GM12865 (cell line): ENCODE measurements at regions not wholly inside any gene's neighbourhood (a gene's known extent, or its start where the extent isn't known, plus 50 kb on each side); places are given as distances from the start of the nearest gene placed in this dataset.

ENCODE experiments used
- DNase-seq: peaks from one replicate; pipeline ENCODE4 v3.0.0; 2010; ENCODE audit warnings: low read depth
- H3K4me3 ChIP-seq: 2 replicates; pipeline ENCODE4 v1.5.1; 2011; ENCODE audit warnings: mild to moderate bottlenecking, low read depth, low read length, control low read depth
- TF ChIP-seq, protein P1 (sequence below): IDR thresholded peaks from 2 replicates; pipeline ENCODE4 v1.5.1; 2011; ENCODE audit warnings: low read length, control low read depth, low read depth, inconsistent platforms; ENCODE audit not compliant: insufficient read depth; ENCODE audit errors: missing control alignments

DNA sequence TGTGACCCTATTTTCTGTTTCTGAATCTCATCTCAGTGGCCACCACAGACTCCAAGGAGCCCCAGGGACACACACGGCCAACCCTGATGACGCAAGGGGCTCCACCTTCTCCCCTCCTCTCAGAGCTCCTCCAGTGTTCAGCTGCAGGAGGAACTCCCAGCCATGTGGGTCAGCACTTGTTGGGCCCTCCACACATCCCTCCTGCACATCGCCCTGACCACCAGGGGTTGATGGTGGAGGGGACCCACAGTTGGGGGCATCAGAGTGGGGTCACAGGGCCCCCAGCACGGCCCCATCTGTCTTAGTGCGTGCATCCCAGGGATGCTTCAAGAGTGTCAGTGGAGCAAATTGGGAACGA is 499.6 kb downstream of the BRD1 start:
- TF ChIP-seq, protein P1, sequence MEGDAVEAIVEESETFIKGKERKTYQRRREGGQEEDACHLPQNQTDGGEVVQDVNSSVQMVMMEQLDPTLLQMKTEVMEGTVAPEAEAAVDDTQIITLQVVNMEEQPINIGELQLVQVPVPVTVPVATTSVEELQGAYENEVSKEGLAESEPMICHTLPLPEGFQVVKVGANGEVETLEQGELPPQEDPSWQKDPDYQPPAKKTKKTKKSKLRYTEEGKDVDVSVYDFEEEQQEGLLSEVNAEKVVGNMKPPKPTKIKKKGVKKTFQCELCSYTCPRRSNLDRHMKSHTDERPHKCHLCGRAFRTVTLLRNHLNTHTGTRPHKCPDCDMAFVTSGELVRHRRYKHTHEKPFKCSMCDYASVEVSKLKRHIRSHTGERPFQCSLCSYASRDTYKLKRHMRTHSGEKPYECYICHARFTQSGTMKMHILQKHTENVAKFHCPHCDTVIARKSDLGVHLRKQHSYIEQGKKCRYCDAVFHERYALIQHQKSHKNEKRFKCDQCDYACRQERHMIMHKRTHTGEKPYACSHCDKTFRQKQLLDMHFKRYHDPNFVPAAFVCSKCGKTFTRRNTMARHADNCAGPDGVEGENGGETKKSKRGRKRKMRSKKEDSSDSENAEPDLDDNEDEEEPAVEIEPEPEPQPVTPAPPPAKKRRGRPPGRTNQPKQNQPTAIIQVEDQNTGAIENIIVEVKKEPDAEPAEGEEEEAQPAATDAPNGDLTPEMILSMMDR: no peak
- no peak overlapping the region for H3K4me3 ChIP-seq
- DNase-seq: no peak

DNA sequence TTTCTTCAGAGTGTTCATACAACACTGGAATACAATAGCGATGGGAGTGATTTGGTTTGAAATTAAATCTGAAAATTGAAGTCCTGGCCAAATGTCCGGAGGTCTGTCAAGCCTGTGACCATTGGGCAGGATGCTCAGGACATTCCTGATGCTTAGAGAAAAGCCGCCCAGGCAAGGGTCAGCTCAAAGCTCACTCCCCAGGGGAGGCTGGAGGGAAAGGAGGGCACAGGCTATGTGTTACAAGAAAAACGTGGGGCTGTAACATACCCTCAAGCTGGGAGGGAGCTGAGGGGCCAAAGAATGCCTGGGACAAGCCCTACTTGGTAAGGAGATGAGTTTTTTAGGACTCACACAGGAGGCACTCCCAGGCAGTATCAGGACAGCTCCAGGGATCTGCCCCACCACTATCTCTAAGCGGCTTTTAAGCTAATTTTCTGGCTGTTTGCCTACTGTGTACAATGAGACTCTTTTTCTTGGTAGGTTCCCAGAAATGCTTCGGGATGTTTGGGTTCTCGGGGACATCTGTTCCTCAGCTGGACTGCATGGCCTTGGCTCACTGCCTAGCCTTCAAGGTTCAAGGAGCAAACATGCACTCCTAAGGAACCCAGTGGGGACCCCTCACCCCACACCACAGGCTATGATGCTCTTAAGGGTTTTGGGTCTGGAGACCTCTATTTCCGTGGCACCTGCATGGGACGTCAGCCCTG is 500.1 kb downstream of the BRD1 start:
- no peak for DNase-seq
- TF ChIP-seq, protein P1: no peak
- H3K4me3 ChIP-seq: no peak overlapping the region

DNA sequence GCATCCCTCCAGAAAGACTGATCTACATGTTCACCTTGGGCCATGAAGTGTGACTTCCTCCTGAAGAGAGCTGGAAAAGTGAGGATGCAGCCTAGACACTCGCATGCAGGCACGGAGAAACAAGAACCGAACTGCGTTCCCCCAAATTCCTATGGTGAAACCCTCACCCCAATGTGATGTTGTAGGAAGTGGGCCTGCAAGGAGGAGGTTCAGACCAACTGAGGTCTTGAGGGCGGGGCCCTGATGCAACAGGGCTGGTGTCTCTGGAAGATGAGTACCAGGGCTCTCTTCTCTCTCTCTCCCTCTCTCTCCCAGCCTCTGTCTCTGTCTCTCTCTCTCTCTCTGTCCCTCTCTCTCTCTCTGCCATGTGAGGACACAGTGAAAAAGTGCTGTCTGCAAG is 501.1 kb downstream of the BRD1 start:
- TF ChIP-seq, protein P1: no peak
- no peak for DNase-seq
- H3K4me3 ChIP-seq: no peak overlapping the region

DNA sequence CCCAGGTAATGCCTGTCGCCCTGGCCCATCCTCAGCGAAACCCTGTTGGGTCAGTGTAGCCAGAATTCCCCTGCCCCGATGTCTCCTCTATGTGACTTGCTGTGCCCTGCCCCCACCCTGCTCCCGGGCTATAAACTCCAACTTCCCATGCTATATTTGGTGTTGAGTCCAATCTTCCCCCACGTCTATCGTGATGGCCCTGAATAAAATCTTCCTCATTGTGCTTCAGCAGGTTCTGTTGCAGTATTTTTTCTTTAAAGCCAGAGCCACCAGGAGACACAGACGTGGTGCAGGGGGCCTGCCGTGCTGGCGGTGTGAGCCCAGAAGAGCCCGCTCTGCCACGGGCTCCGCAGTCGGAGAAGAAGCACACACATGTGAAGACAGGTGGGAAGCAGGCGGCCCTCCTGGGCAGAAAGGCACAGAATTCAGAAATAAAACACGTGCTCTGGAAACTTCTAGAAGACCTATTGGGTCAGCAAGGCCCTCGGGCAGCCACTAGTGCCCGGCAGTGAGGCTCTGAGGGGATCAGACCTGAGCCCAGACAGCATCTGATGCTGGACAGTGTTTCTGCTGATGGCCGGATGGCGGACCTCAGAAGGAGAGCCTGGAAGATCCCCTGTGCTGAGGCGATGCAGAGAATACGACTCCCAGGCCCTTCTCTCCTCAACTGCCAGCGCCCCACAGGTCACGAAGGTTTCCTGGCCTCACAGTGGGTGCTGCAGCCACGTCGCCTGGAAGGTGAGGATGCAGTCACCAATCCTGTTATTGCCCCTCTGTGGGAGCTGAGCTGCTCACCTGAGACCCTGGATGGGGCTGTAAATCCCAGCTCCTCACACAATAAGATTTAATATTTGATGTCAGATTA is 501.9 kb downstream of the BRD1 start:
- DNase-seq: no peak
- H3K4me3 ChIP-seq: no peak overlapping the region
- TF ChIP-seq, protein P1: no peak

DNA sequence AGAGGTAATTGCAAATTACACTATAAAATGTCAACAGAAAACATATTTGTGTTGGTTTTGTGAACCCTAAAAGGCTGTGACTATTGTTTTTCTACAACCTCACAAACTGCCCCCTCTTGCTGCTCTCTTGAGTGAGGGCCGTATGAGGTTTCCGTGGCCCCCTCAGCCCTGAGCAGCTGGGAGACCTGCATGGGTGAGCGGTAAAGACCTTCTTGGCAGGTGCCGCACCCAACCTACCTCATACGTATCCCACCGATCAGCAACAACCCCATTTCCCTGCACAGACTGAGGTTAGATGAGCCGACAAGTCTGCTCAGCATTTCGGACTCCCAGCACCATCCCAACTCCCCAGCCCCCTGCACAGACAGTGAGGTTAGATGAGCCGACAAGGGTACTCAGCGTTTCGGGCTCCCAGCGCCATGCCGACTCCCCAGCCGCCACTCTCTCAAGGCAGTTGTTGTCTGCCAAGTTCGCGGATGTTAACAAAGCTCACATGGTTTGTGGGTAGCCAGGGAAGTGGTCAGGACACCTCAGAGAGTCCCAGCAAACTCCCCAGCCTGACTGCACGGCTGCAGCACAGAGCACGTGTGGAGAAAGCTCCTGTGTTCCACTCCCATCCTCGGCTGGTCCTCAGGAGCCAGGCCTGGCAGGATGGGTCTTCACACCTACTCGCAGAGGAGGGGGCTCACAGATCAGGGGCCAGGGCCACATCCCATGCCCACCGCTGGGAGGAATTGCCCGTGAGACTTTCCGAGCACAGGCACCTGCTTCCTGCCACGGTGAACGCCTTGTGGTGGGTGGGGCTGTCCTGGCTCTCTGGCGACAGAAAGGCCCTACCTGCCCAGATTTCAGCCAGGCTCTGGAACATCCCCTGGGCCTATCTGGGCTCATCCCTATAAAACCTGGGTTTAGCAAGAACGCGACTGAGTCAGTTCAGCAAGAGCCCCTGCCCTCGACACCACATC is 502.9 kb downstream of the BRD1 start:
- H3K4me3 ChIP-seq: no peak overlapping the region
- no peak for DNase-seq
- TF ChIP-seq, protein P1: no peak

DNA sequence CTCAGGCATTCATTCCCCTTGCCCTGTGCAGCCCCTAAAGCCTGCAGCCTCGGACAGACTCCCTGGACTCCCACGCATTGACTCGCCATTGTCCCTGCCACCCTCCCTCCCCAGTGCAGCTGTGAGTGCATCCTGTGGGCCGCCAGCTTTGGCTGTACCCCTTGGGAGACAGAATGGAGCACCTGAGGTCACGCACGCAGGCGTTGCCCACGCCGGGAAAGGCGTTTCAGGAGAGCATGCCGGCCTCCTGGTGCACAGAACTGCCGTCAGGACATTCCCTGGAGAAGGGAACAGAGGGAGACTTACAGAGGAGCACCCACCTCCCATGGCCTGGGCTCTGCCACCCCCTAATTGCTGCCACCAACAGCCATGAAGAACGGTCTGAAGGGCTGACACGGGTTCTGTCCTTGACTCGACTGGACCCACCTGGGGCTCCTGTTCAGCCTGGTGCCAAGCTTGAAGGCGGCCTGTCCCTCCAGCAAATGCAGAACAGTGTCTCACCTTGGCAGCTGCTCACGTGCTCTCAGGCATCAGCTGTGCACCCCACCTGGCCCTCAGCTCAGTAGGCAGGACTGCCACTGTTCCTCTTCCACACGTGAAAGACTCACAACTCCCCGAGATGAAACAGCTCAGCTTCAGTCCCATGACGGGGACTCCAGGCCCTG is 503.8 kb downstream of the BRD1 start:
- TF ChIP-seq, protein P1: no peak
- DNase-seq: no peak
- no peak overlapping the region for H3K4me3 ChIP-seq
